ENCODE measurements at regions not wholly inside any gene's neighbourhood (a gene's known extent, or its start where the extent isn't known, plus 50 kb on each side); places are given as distances from the start of the nearest gene placed in this dataset.

DNA sequence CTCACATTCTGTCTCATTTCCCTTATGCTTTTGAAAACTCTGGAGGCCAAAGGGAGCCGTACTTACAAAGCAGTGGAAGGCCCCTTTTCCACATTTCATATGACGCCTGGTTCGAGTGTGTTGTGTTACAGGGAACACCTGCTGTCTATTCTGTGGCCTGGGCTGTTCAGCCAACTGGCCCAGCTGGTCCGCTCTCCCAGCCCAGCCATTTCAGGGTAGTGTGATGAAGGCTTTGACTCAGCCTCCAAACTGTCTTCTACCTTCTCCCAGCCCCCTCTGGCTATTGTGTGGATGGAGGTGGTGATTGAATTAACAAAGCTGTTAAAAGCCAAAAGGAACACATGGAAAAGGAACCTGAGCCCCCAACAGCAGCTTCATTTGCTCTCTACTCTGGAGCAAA is 233.8 kb downstream of the ICOS start:
- H3K36me3 ChIP-seq (ENCODE audit: insufficient read depth, insufficient read length, low read length), result no peaks in the 10 kb centered on the region
- H3K4me1 ChIP-seq (ENCODE audit: insufficient read depth, insufficient read length), result no peaks in the 10 kb centered on the region
- no peaks in the 10 kb centered on the region for H3K9me3 ChIP-seq (ENCODE audit: insufficient read depth, low read length)
- TF ChIP-seq SUZ12 (IDR thresholded peaks at IDR 0.05; ENCODE audit: extremely low read depth, insufficient read depth, insufficient read length) (no peak), YY1 (IDR thresholded peaks at IDR 0.05; ENCODE audit: insufficient read depth, insufficient read length) (no peak), ZNF274 (IDR thresholded peaks at IDR 0.05; ENCODE audit: low read depth, low read length) (no peak)
- no peaks in the 10 kb centered on the region for H3K27me3 ChIP-seq (ENCODE audit: insufficient read depth, insufficient read length)
- H3K9ac ChIP-seq (ENCODE audit: insufficient read length, low read depth), result no peak overlapping the region
- no peak overlapping the region for H3K4me3 ChIP-seq (ENCODE audit: insufficient read length, low read depth)
- DNase-seq (ENCODE audit: low read depth, low spot score), result no peak

DNA sequence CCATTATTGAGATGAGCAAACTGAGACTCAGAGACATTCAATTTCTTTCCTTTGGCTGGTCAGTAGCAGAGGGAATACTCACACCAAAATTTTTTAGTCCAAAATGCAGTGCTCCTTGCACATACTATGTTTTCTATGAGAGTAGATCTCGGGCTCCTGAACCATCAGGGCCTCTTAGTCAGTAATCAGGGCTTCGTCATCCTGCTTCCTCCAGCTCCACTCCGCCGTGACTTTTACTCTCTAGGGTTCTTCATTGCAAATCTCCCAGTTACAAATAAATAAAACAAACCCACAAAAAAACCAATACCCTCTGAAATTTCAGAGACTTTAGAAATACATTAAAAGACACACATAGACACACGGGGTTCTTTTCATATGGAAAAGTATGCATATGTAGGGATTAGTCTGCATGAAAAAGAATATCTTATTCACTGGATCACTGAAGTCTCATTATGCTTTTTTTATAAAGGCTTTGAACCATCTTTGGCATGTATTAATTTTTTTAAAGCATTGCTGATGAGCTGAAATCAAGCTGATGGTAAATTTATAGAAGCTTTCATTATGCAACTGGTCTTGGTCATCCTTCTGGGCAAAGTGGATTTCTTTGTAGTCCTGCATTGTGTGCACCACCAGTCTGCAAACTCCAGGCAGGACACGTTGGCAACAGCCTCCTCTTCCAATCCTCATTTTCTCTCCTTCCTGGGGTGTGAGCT is 235.0 kb downstream of the ICOS start:
- H3K27me3 ChIP-seq (ENCODE audit: insufficient read depth, insufficient read length), result no peaks in the 10 kb centered on the region
- no peaks in the 10 kb centered on the region for H3K9me3 ChIP-seq (ENCODE audit: insufficient read depth, low read length)
- H3K4me1 ChIP-seq (ENCODE audit: insufficient read depth, insufficient read length), result no peaks in the 10 kb centered on the region
- no peak overlapping the region for H3K9ac ChIP-seq (ENCODE audit: insufficient read length, low read depth)
- TF ChIP-seq ZNF274 (IDR thresholded peaks at IDR 0.05; ENCODE audit: low read depth, low read length) (no peak), SUZ12 (IDR thresholded peaks at IDR 0.05; ENCODE audit: extremely low read depth, insufficient read depth, insufficient read length) (no peak), YY1 (IDR thresholded peaks at IDR 0.05; ENCODE audit: insufficient read depth, insufficient read length) (no peak)
- H3K36me3 ChIP-seq (ENCODE audit: insufficient read depth, insufficient read length, low read length), result no peaks in the 10 kb centered on the region
- no peak overlapping the region for H3K4me3 ChIP-seq (ENCODE audit: insufficient read length, low read depth)
- no peak for DNase-seq (ENCODE audit: low read depth, low spot score)

DNA sequence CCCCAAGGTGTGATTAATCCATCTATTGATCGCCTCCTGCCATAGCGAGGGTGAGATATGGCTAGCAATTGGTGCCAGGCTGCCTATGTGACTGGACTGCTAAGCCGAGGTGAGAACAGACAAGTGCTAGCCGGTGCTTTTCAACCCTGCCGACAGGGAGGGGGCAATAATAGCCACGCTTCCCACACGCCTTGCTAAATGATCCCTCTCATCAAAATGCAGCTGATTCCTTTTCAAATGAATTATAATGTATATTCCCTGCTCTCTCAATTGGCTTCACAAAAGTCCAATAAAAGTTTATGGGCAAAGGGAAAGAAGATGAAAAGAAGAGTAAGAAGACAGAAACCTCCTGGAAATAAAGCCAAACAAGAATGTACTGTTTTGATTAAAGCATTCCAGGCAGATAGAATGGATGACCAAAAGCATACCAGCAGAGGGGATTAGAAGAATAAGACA is 235.6 kb downstream of the ICOS start:
- DNase-seq (ENCODE audit: low read depth, low spot score), result no peak
- H3K4me1 ChIP-seq (ENCODE audit: insufficient read depth, insufficient read length), result no peaks in the 10 kb centered on the region
- no peaks in the 10 kb centered on the region for H3K9me3 ChIP-seq (ENCODE audit: insufficient read depth, low read length)
- H3K4me3 ChIP-seq (ENCODE audit: insufficient read length, low read depth), result no peak overlapping the region
- no peaks in the 10 kb centered on the region for H3K36me3 ChIP-seq (ENCODE audit: insufficient read depth, insufficient read length, low read length)
- no peaks in the 10 kb centered on the region for H3K27me3 ChIP-seq (ENCODE audit: insufficient read depth, insufficient read length)
- TF ChIP-seq SUZ12 (IDR thresholded peaks at IDR 0.05; ENCODE audit: extremely low read depth, insufficient read depth, insufficient read length) (no peak), ZNF274 (IDR thresholded peaks at IDR 0.05; ENCODE audit: low read depth, low read length) (no peak), YY1 (IDR thresholded peaks at IDR 0.05; ENCODE audit: insufficient read depth, insufficient read length) (no peak)
- H3K9ac ChIP-seq (ENCODE audit: insufficient read length, low read depth), result no peak overlapping the region

DNA sequence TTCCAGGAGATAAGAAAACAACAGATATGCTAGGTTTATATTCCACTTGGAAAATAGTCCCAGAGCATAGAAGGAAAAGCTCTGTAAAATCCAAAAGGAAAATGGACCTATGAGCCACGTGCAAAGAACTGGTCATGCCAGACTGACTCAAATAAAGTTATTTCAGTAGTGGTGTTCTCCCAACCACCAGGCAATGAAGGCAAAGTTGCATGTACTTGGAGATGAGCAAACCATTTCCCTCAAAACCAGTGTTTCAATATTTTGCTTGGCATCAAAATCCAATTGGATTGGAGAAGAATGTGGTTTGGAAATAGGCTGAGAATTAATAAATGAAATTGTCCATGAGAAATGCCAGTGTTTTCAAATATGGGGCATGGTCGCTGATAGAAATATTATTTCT is 237.5 kb downstream of the ICOS start:
- Histone ChIP-seq H3K9ac (ENCODE audit: insufficient read length, low read depth) (no peak overlapping the region), H3K36me3 (ENCODE audit: insufficient read depth, insufficient read length, low read length) (no peaks in the 10 kb centered on the region), H3K9me3 (ENCODE audit: insufficient read depth, low read length) (no peaks in the 10 kb centered on the region), H3K27me3 (ENCODE audit: insufficient read depth, insufficient read length) (no peaks in the 10 kb centered on the region), H3K4me3 (ENCODE audit: insufficient read length, low read depth) (no peak overlapping the region), H3K4me1 (ENCODE audit: insufficient read depth, insufficient read length) (no peaks in the 10 kb centered on the region)
- TF ChIP-seq SUZ12 (IDR thresholded peaks at IDR 0.05; ENCODE audit: extremely low read depth, insufficient read depth, insufficient read length) (no peak), YY1 (IDR thresholded peaks at IDR 0.05; ENCODE audit: insufficient read depth, insufficient read length) (no peak), ZNF274 (IDR thresholded peaks at IDR 0.05; ENCODE audit: low read depth, low read length) (no peak)
- DNase-seq (ENCODE audit: low read depth, low spot score), result no peak

DNA sequence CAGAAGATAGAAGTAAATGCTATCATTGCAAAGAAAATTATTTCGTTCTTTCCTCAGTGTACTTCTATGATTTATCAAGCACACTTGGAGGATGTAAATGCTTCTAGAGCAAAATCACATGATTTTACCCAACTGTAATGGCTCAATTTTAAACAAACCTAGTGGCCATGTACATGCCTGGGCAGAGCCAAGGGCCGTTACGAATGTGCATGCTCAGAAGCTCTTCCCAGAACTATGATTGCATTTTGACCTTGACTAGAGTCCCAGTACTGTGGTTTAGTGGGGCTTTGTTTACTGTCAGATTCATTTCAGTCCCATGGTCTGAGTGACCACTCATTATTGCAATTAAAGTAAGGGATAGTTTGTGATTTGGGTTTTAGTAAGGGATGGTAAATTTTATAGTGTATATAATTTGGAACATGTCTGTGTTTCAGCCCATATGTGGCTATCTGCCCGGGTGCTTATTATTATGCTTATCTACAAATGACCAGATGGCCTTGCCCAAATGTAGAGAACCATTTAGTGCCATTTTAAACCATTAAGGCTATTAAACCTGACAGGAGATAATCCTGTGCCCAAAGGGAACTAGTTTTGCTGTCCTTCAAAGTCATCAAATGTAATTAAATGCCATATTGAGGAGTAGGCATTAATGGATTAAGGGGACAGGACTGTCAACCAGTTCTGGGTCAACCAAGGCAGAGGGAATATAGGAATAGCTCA is 239.1 kb downstream of the ICOS start:
- no peaks in the 10 kb centered on the region for H3K27me3 ChIP-seq (ENCODE audit: insufficient read depth, insufficient read length)
- no peak for DNase-seq (ENCODE audit: low read depth, low spot score)

DNA sequence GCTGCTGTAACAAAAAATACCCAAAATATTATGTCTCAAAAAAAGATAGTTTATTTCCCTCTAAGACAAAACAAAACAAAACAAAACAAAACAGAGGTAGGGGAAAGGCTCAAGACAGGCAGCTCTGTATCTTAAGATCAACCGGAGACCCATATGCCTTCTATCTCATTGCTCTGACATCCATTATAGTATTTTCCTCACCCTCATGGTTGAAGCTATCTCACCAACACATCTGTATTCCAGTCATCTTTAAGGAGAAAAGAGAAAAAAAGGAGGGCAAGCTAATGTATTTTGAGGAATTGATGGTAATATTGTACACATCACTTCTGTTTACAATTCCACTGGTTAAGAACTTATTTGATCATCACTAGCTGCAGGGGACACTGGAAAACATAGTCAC is 239.7 kb downstream of the ICOS start:
- no peak for DNase-seq (ENCODE audit: low read depth, low spot score)
- no peaks in the 10 kb centered on the region for H3K27me3 ChIP-seq (ENCODE audit: insufficient read depth, insufficient read length)
- no peaks in the 10 kb centered on the region for H3K9me3 ChIP-seq (ENCODE audit: insufficient read depth, low read length)
- no peaks in the 10 kb centered on the region for H3K36me3 ChIP-seq (ENCODE audit: insufficient read depth, insufficient read length, low read length)
- H3K4me1 ChIP-seq (ENCODE audit: insufficient read depth, insufficient read length), result no peaks in the 10 kb centered on the region
- TF ChIP-seq YY1 (IDR thresholded peaks at IDR 0.05; ENCODE audit: insufficient read depth, insufficient read length) (no peak), ZNF274 (IDR thresholded peaks at IDR 0.05; ENCODE audit: low read depth, low read length) (no peak), SUZ12 (IDR thresholded peaks at IDR 0.05; ENCODE audit: extremely low read depth, insufficient read depth, insufficient read length) (no peak)
- no peak overlapping the region for H3K4me3 ChIP-seq (ENCODE audit: insufficient read length, low read depth)
- no peak overlapping the region for H3K9ac ChIP-seq (ENCODE audit: insufficient read length, low read depth)

More for the DNA sequence above, 239.1 kb downstream of the ICOS start:
- H3K36me3 ChIP-seq (ENCODE audit: insufficient read depth, insufficient read length, low read length), result no peaks in the 10 kb centered on the region
- TF ChIP-seq YY1 (IDR thresholded peaks at IDR 0.05; ENCODE audit: insufficient read depth, insufficient read length) (no peak), SUZ12 (IDR thresholded peaks at IDR 0.05; ENCODE audit: extremely low read depth, insufficient read depth, insufficient read length) (no peak), ZNF274 (IDR thresholded peaks at IDR 0.05; ENCODE audit: low read depth, low read length) (no peak)
- H3K9me3 ChIP-seq (ENCODE audit: insufficient read depth, low read length), result no peaks in the 10 kb centered on the region
- no peaks in the 10 kb centered on the region for H3K4me1 ChIP-seq (ENCODE audit: insufficient read depth, insufficient read length)
- H3K4me3 ChIP-seq (ENCODE audit: insufficient read length, low read depth), result no peak overlapping the region
- H3K9ac ChIP-seq (ENCODE audit: insufficient read length, low read depth), result no peak overlapping the region

DNA sequence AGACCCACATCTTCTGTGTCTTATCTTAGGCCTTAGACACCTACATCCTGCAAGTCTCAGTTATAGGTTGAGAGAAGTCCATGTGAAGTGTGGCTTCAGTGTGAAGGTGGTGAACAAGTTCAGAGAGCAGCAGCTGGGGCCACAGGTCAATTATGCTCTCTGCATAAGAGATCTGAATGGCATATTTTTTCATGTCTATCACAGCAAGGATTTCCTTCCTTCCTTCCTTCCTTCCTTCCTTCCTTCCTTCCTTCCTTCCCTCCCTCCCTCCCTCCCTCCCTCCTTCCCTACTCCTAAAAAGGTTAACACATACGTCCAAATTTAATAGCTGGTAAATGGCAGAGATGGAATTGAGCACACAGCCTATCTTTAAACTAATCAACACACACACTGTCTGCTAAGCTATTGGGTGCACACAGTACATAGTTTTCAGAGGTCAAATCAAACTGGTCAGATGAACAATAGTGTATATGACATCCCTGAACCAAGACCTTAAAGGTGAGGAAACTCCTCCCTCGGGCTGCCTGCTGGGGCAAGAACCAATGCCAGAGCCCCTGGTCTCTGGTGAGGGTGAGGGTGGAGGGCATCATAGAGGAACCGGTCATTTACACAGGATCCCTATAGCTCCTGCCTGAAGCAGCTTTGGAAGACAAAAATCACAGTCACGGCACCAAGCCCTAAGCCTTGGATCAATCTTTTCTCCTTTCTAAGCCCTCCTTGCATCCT is 240.9 kb downstream of the ICOS start:
- H3K9me3 ChIP-seq (ENCODE audit: insufficient read depth, low read length), result no peaks in the 10 kb centered on the region
- DNase-seq (ENCODE audit: low read depth, low spot score), result no peak
- H3K36me3 ChIP-seq (ENCODE audit: insufficient read depth, insufficient read length, low read length), result no peaks in the 10 kb centered on the region
- no peaks in the 10 kb centered on the region for H3K4me1 ChIP-seq (ENCODE audit: insufficient read depth, insufficient read length)
- no peak overlapping the region for H3K9ac ChIP-seq (ENCODE audit: insufficient read length, low read depth)
- no peak overlapping the region for H3K4me3 ChIP-seq (ENCODE audit: insufficient read length, low read depth)
- H3K27me3 ChIP-seq (ENCODE audit: insufficient read depth, insufficient read length), result no peaks in the 10 kb centered on the region
- TF ChIP-seq SUZ12 (IDR thresholded peaks at IDR 0.05; ENCODE audit: extremely low read depth, insufficient read depth, insufficient read length) (no peak), YY1 (IDR thresholded peaks at IDR 0.05; ENCODE audit: insufficient read depth, insufficient read length) (no peak), ZNF274 (IDR thresholded peaks at IDR 0.05; ENCODE audit: low read depth, low read length) (no peak)

All from NT2/D1 (cell line).